GM19395 (cell line): ENCODE measurements at regions not wholly inside any gene's neighbourhood (a gene's known extent, or its start where the extent isn't known, plus 50 kb on each side); places are given as distances from the start of the nearest gene placed in this dataset.
"Not testable (repeated sequence)": the region's sequence is repeated elsewhere in the genome, so short reads cannot be mapped to it uniquely, and the experiment has no call there.

Experiments used
- ATAC-seq: cut with Tn5 transposase; IDR thresholded peaks from one replicate; pipeline ENCODE4 v1.9.1; 2021; ENCODE audit warnings: mild to moderate bottlenecking, moderate library complexity; ENCODE audit not compliant: unreplicated experiment

- ATAC-seq, result no peak
Measured at GRCh38 chr15:38115121-38115520, 137.5 kb upstream of the SPRED1 start.

- ATAC-seq, result no peak
Measured at GRCh38 chr15:38117781-38118180, 134.9 kb upstream of the SPRED1 start.

GRCh38 chr15:38119865-38120264 lies 132.8 kb upstream of the SPRED1 start:
- ATAC-seq, result not testable (repeated sequence)

- no peak for ATAC-seq
Measured at GRCh38 chr15:38127306-38127771, 125.3 kb upstream of the SPRED1 start.

- ATAC-seq, result no peak
Measured at GRCh38 chr15:38128341-38128781, 124.3 kb upstream of the SPRED1 start.

- ATAC-seq, result no peak
Measured at GRCh38 chr15:38128921-38129320, 123.7 kb upstream of the SPRED1 start.

- ATAC-seq, result peak; percentile 76
Measured at GRCh38 chr15:38129531-38130204, 123.0 kb upstream of the SPRED1 start.

- peak; percentile 30 for ATAC-seq
Measured at GRCh38 chr15:38130205-38130567, 122.5 kb upstream of the SPRED1 start.

- ATAC-seq, result peak; percentile 69
Measured at GRCh38 chr15:38130740-38131498, 121.7 kb upstream of the SPRED1 start.

- ATAC-seq, result no peak
Measured at GRCh38 chr15:38134252-38134651, 118.4 kb upstream of the SPRED1 start.

- ATAC-seq, result not testable (repeated sequence)
Measured at GRCh38 chr15:38142195-38142594, 110.4 kb upstream of the SPRED1 start.

- ATAC-seq, result no peak
Measured at GRCh38 chr15:38144921-38145320, 107.7 kb upstream of the SPRED1 start.

- ATAC-seq, result no peak
Measured at GRCh38 chr15:38145651-38146111, 107.0 kb upstream of the SPRED1 start.

- no peak for ATAC-seq
Measured at GRCh38 chr15:38147246-38147645, 105.4 kb upstream of the SPRED1 start.

GRCh38 chr15:38148471-38148870 lies 104.2 kb upstream of the SPRED1 start:
- no peak for ATAC-seq

- no peak for ATAC-seq
Measured at GRCh38 chr15:38149315-38149714, 103.3 kb upstream of the SPRED1 start.

- ATAC-seq, result no peak
Measured at GRCh38 chr15:38150148-38150547, 102.5 kb upstream of the SPRED1 start.

- no peak for ATAC-seq
Measured at GRCh38 chr15:38150794-38151193, 101.8 kb upstream of the SPRED1 start.

- no peak for ATAC-seq
Measured at GRCh38 chr15:38153781-38154180, 98.9 kb upstream of the SPRED1 start.

- ATAC-seq, result no peak
Measured at GRCh38 chr15:38154255-38154654, 98.4 kb upstream of the SPRED1 start.

- no peak for ATAC-seq
Measured at GRCh38 chr15:38154837-38155236, 97.8 kb upstream of the SPRED1 start.

- ATAC-seq, result no peak
Measured at GRCh38 chr15:38163658-38164057, 89.0 kb upstream of the SPRED1 start.
